ENCODE measurements at regions not wholly inside any gene's neighbourhood (a gene's known extent, or its start where the extent isn't known, plus 50 kb on each side); places are given as distances from the start of the nearest gene placed in this dataset.

GRCh38 chr3:83928391-83928790 is 1030.4 kb upstream of the CADM2 start:
- TF ChIP-seq CTCF (IDR thresholded peaks at IDR 0.05 in 4 of 5, conservative IDR thresholded peaks at IDR 0.05 in 1 of 5) = no peak
- no peak for TF ChIP-seq POLR2A (IDR thresholded peaks at IDR 0.05)

Data from gastrocnemius medialis (tissue), 4 donors.